ENCODE measurements at regions not wholly inside any gene's neighbourhood (a gene's known extent, or its start where the extent isn't known, plus 50 kb on each side); places are given as distances from the start of the nearest gene placed in this dataset.

GRCh38 chr4:32454482-32454881 lies 1734.3 kb downstream of the PCDH7 start:
- Histone ChIP-seq H2BK12ac (ENCODE audit: low read length in 2 of 2) (no peak overlapping the region), H3K9me3 (ENCODE audit: control insufficient read depth, low read length) (no peaks in the 10 kb centered on the region), H3K4me3 (ENCODE audit: insufficient read depth in 1 of 2, low read depth in 1 of 2, low read length in 2 of 2) (no peak overlapping the region), H3K36me3 (ENCODE audit: control insufficient read depth in 1 of 2, insufficient read depth in 2 of 2, low read depth in 1 of 2, low read length in 2 of 2) (no peaks in the 10 kb centered on the region), H4K8ac (ENCODE audit: low read length) (no peak overlapping the region), H3K9ac (ENCODE audit: low read length) (no peak overlapping the region), H2BK5ac (ENCODE audit: low read depth, low read length, poor library complexity, severe bottlenecking) (no peak overlapping the region), H4K91ac (ENCODE audit: low read length) (no peak overlapping the region), H2AFZ (ENCODE audit: low read depth, low read length) (no peak overlapping the region), H3K18ac (ENCODE audit: low read depth in 1 of 2, low read length in 2 of 2) (no peak overlapping the region), H3K27me3 (ENCODE audit: control insufficient read depth in 1 of 2, insufficient read depth in 1 of 2, low read length in 2 of 2) (no peaks in the 10 kb centered on the region), H2BK120ac (ENCODE audit: low read depth, low read length) (no peak overlapping the region), H2AK5ac (ENCODE audit: low read length, severe bottlenecking) (no peak overlapping the region), H3K14ac (ENCODE audit: low read length in 2 of 2) (no peak overlapping the region), H3K79me1 (replicated peaks; ENCODE audit: low read length, poor library complexity, severe bottlenecking) (no peaks in the 10 kb centered on the region), H3K27ac (ENCODE audit: low read length, poor library complexity, severe bottlenecking) (no peak overlapping the region), H3K4ac (ENCODE audit: low read depth in 1 of 2, low read length in 2 of 2) (no peak overlapping the region), H3K23ac (ENCODE audit: low read length in 2 of 2) (no peak overlapping the region), H3K4me2 (ENCODE audit: low read length, poor library complexity, severe bottlenecking) (no peak overlapping the region), H2BK15ac (ENCODE audit: low read depth, poor library complexity, severe bottlenecking) (no peak overlapping the region), H3K4me1 (ENCODE audit: control insufficient read depth, insufficient read depth, low read depth, low read length) (no peaks in the 10 kb centered on the region)
- no peak for DNase-seq
- no CpG with 5 or more reads among the region's 1 CpG for WGBS

- no peak overlapping the region for H3K27ac ChIP-seq (ENCODE audit: low read length, poor library complexity, severe bottlenecking)
- no peak overlapping the region for H4K8ac ChIP-seq (ENCODE audit: low read length)
Observed at GRCh38 chr4:32455231-32455630, 1735.1 kb downstream of the PCDH7 start.

GRCh38 chr4:32460972-32461371 lies 1740.8 kb downstream of the PCDH7 start:
- WGBS: no CpG with 5 or more reads among the region's 1 CpG
- Histone ChIP-seq H2BK120ac (ENCODE audit: low read depth, low read length) (no peak overlapping the region), H3K4me1 (ENCODE audit: control insufficient read depth, insufficient read depth, low read depth, low read length) (no peaks in the 10 kb centered on the region)

More at GRCh38 chr4:32455231-32455630, 1735.1 kb downstream of the PCDH7 start:
- no peak for DNase-seq
- H2AFZ ChIP-seq (ENCODE audit: low read depth, low read length): no peak overlapping the region
- no peak overlapping the region for H3K4me3 ChIP-seq (ENCODE audit: insufficient read depth in 1 of 2, low read depth in 1 of 2, low read length in 2 of 2)
- H2BK120ac ChIP-seq (ENCODE audit: low read depth, low read length): no peak overlapping the region
- no peaks in the 10 kb centered on the region for H3K79me1 ChIP-seq (replicated peaks; ENCODE audit: low read length, poor library complexity, severe bottlenecking)
- no peaks in the 10 kb centered on the region for H3K27me3 ChIP-seq (ENCODE audit: control insufficient read depth in 1 of 2, insufficient read depth in 1 of 2, low read length in 2 of 2)
- H3K4ac ChIP-seq (ENCODE audit: low read depth in 1 of 2, low read length in 2 of 2): no peak overlapping the region
- no peak overlapping the region for H3K18ac ChIP-seq (ENCODE audit: low read depth in 1 of 2, low read length in 2 of 2)
- no peak overlapping the region for H4K91ac ChIP-seq (ENCODE audit: low read length)
- no peaks in the 10 kb centered on the region for H3K36me3 ChIP-seq (ENCODE audit: control insufficient read depth in 1 of 2, insufficient read depth in 2 of 2, low read depth in 1 of 2, low read length in 2 of 2)
- H2AK5ac ChIP-seq (ENCODE audit: low read length, severe bottlenecking): no peak overlapping the region
- H3K9me3 ChIP-seq (ENCODE audit: control insufficient read depth, low read length): no peaks in the 10 kb centered on the region
- no peak overlapping the region for H3K9ac ChIP-seq (ENCODE audit: low read length)
- no peak overlapping the region for H3K14ac ChIP-seq (ENCODE audit: low read length in 2 of 2)
- H2BK12ac ChIP-seq (ENCODE audit: low read length in 2 of 2): no peak overlapping the region
- no peak overlapping the region for H3K23ac ChIP-seq (ENCODE audit: low read length in 2 of 2)
- no peak overlapping the region for H2BK15ac ChIP-seq (ENCODE audit: low read depth, poor library complexity, severe bottlenecking)
- H2BK5ac ChIP-seq (ENCODE audit: low read depth, low read length, poor library complexity, severe bottlenecking): no peak overlapping the region
- WGBS: 38% methylated on average over 1 of the region's 2 CpGs
- H3K4me2 ChIP-seq (ENCODE audit: low read length, poor library complexity, severe bottlenecking): no peak overlapping the region
- no peaks in the 10 kb centered on the region for H3K4me1 ChIP-seq (ENCODE audit: control insufficient read depth, insufficient read depth, low read depth, low read length)

GRCh38 chr4:32462944-32463343 lies 1742.8 kb downstream of the PCDH7 start:
- Histone ChIP-seq H2BK120ac (ENCODE audit: low read depth, low read length) (no peak overlapping the region), H3K4me3 (ENCODE audit: insufficient read depth in 1 of 2, low read depth in 1 of 2, low read length in 2 of 2) (no peak overlapping the region), H3K4ac (ENCODE audit: low read depth in 1 of 2, low read length in 2 of 2) (no peak overlapping the region), H4K91ac (ENCODE audit: low read length) (no peak overlapping the region), H3K4me1 (ENCODE audit: control insufficient read depth, insufficient read depth, low read depth, low read length) (no peaks in the 10 kb centered on the region), H2BK5ac (ENCODE audit: low read depth, low read length, poor library complexity, severe bottlenecking) (no peak overlapping the region), H3K9me3 (ENCODE audit: control insufficient read depth, low read length) (no peaks in the 10 kb centered on the region), H2BK15ac (ENCODE audit: low read depth, poor library complexity, severe bottlenecking) (no peak overlapping the region), H3K27me3 (ENCODE audit: control insufficient read depth in 1 of 2, insufficient read depth in 1 of 2, low read length in 2 of 2) (no peaks in the 10 kb centered on the region), H3K4me2 (ENCODE audit: low read length, poor library complexity, severe bottlenecking) (no peak overlapping the region), H3K36me3 (ENCODE audit: control insufficient read depth in 1 of 2, insufficient read depth in 2 of 2, low read depth in 1 of 2, low read length in 2 of 2) (no peaks in the 10 kb centered on the region), H3K23ac (ENCODE audit: low read length in 2 of 2) (no peak overlapping the region), H3K9ac (ENCODE audit: low read length) (no peak overlapping the region), H3K18ac (ENCODE audit: low read depth in 1 of 2, low read length in 2 of 2) (no peak overlapping the region), H3K27ac (ENCODE audit: low read length, poor library complexity, severe bottlenecking) (no peak overlapping the region), H3K79me1 (replicated peaks; ENCODE audit: low read length, poor library complexity, severe bottlenecking) (no peaks in the 10 kb centered on the region), H2AFZ (ENCODE audit: low read depth, low read length) (no peak overlapping the region), H4K8ac (ENCODE audit: low read length) (no peak overlapping the region), H2BK12ac (ENCODE audit: low read length in 2 of 2) (no peak overlapping the region), H3K14ac (ENCODE audit: low read length in 2 of 2) (no peak overlapping the region), H2AK5ac (ENCODE audit: low read length, severe bottlenecking) (no peak overlapping the region)
- 36% methylated on average over 1 of the region's 1 CpG for WGBS
- DNase-seq: no peak

More at GRCh38 chr4:32460972-32461371, 1740.8 kb downstream of the PCDH7 start:
- no peak overlapping the region for H2AFZ ChIP-seq (ENCODE audit: low read depth, low read length)
- H3K36me3 ChIP-seq (ENCODE audit: control insufficient read depth in 1 of 2, insufficient read depth in 2 of 2, low read depth in 1 of 2, low read length in 2 of 2): no peaks in the 10 kb centered on the region
- H2AK5ac ChIP-seq (ENCODE audit: low read length, severe bottlenecking): no peak overlapping the region
- H3K4ac ChIP-seq (ENCODE audit: low read depth in 1 of 2, low read length in 2 of 2): no peak overlapping the region
- no peaks in the 10 kb centered on the region for H3K27me3 ChIP-seq (ENCODE audit: control insufficient read depth in 1 of 2, insufficient read depth in 1 of 2, low read length in 2 of 2)
- no peak overlapping the region for H3K23ac ChIP-seq (ENCODE audit: low read length in 2 of 2)
- H4K91ac ChIP-seq (ENCODE audit: low read length): no peak overlapping the region
- no peak for DNase-seq
- H3K9ac ChIP-seq (ENCODE audit: low read length): no peak overlapping the region
- no peak overlapping the region for H3K27ac ChIP-seq (ENCODE audit: low read length, poor library complexity, severe bottlenecking)
- no peaks in the 10 kb centered on the region for H3K79me1 ChIP-seq (replicated peaks; ENCODE audit: low read length, poor library complexity, severe bottlenecking)
- H3K18ac ChIP-seq (ENCODE audit: low read depth in 1 of 2, low read length in 2 of 2): no peak overlapping the region
- H3K9me3 ChIP-seq (ENCODE audit: control insufficient read depth, low read length): no peaks in the 10 kb centered on the region
- no peak overlapping the region for H2BK12ac ChIP-seq (ENCODE audit: low read length in 2 of 2)
- H3K14ac ChIP-seq (ENCODE audit: low read length in 2 of 2): no peak overlapping the region
- no peak overlapping the region for H2BK5ac ChIP-seq (ENCODE audit: low read depth, low read length, poor library complexity, severe bottlenecking)
- H2BK15ac ChIP-seq (ENCODE audit: low read depth, poor library complexity, severe bottlenecking): no peak overlapping the region
- no peak overlapping the region for H3K4me3 ChIP-seq (ENCODE audit: insufficient read depth in 1 of 2, low read depth in 1 of 2, low read length in 2 of 2)
- no peak overlapping the region for H4K8ac ChIP-seq (ENCODE audit: low read length)
- H3K4me2 ChIP-seq (ENCODE audit: low read length, poor library complexity, severe bottlenecking): no peak overlapping the region
